Prostate gland (tissue), 2 donors: ENCODE measurements at regions not wholly inside any gene's neighbourhood (a gene's known extent, or its start where the extent isn't known, plus 50 kb on each side); places are given as distances from the start of the nearest gene placed in this dataset.

Experiments used
- CTCF ChIP-seq, 4 experiments: fragments of 200-600 bp in 2 of 4; fragments of 450-650 bp in 2 of 4; sonication (generic) in 2 of 4; IDR thresholded peaks; 1 replicate in 3 of 4; 2 replicates in 1 of 4; pipeline ENCODE4 v1.5.1; 2016 to 2019; ENCODE audit warnings: antibody characterized with exemption in 4 of 4, mild to moderate bottlenecking in 2 of 4, moderate library complexity in 2 of 4
- POLR2A ChIP-seq: fragments of 450-650 bp; IDR thresholded peaks from one replicate; pipeline ENCODE4 v1.6.1; 2016; ENCODE audit warnings: antibody characterized with exemption, mild to moderate bottlenecking
- POLR2AphosphoS5 ChIP-seq: sonication (generic); formaldehyde crosslinking; IDR thresholded peaks from one replicate; pipeline ENCODE4 v1.6.1; 2017; ENCODE audit warnings: antibody characterized with exemption

DNA sequence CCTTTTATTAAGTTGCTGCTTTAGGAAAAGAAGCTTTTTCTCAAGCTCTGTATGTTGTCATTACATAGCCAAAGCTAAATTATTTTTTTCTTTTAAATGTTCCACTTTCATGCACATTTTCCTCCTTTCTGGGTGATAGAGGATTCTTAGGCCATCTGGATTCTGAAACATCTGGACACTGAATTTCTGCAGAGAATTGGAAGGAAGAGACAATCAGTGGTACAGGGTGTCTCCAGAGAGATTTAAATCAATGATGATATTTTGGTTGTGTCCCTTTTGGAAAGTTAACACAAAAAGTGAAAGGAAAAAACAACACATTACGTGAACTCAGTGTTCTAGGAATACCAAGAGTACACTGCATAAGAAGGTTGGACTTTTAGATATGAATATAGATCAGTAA is 211.4 kb upstream of the PKN2 start:
- TF ChIP-seq POLR2A (no peak), POLR2AphosphoS5 (no peak), CTCF (IDR thresholded peaks at IDR 0.05) (no peak)
